SK-N-SH (cell line): ENCODE measurements at regions not wholly inside any gene's neighbourhood (a gene's known extent, or its start where the extent isn't known, plus 50 kb on each side); places are given as distances from the start of the nearest gene placed in this dataset.

Source experiments
- CTCF ChIA-PET: fragments of 300-600, 350-600 bp; formaldehyde crosslinking; extraction: SDS; loops from one replicate; lab custom pipeline; 2021; lab: Yijun Ruan, JAX
- POLR2A ChIA-PET: fragments of 350-600 bp; sonication (Branson Sonifier 250); formaldehyde crosslinking; extraction: SDS; loops from one replicate; lab custom pipeline; 2020; ENCODE audit warnings: antibody characterized with exemption, inconsistent platforms; lab: Yijun Ruan, JAX
- DNase-seq: peaks from one replicate; pipeline ENCODE4 v3.0.0; 2012
- H2AFZ ChIP-seq: fragments of 200-600 bp; sonication (generic); 2 replicates; pipeline ENCODE4 v1.8.1; 2016; ENCODE audit warnings: antibody characterized with exemption, mild to moderate bottlenecking, low read depth
- H3F3A ChIP-seq: fragments of 200-600 bp; sonication (generic); replicated peaks from 2 replicates; pipeline ENCODE3; 2016; ENCODE audit warnings: antibody characterized with exemption, mild to moderate bottlenecking; ENCODE audit not compliant: insufficient read depth
- H3K27ac ChIP-seq, 2 experiments: fragments of 200-500 bp in 1 of 2; fragments of 200-600 bp in 1 of 2; sonication (Bioruptor generic) in 1 of 2; sonication (generic), shearing (Covaris generic) in 1 of 2; 2 replicates each; pipeline versions ENCODE4 v1.5.1 to v1.6.1; 2014 to 2016; ENCODE audit warnings: low read depth in 2 of 2, inconsistent platforms in 1 of 2, low read length in 1 of 2, mild to moderate bottlenecking in 1 of 2, mixed read lengths in 1 of 2
- H3K27me3 ChIP-seq: fragments of 200-600 bp; sonication (generic), shearing (Covaris generic); 2 replicates; pipeline ENCODE4 v1.6.1; 2016; ENCODE audit warnings: mixed run types; ENCODE audit not compliant: insufficient read depth
- H3K36me3 ChIP-seq, 2 experiments: fragments of 200-500 bp in 1 of 2; fragments of 200-600 bp in 1 of 2; sonication (Bioruptor generic) in 1 of 2; sonication (generic) in 1 of 2; replicated peaks in 1 of 2; 2 replicates each; pipeline versions ENCODE3 to v1.5.1; 2014 to 2016; ENCODE audit warnings: low read length in 1 of 2, mild to moderate bottlenecking in 1 of 2; ENCODE audit not compliant: insufficient read depth in 2 of 2, control insufficient read depth in 1 of 2
- H3K4me1 ChIP-seq, 2 experiments: fragments of 200-500 bp in 1 of 2; fragments of 200-600 bp in 1 of 2; sonication (Bioruptor generic) in 1 of 2; sonication (generic), shearing (Covaris generic) in 1 of 2; 2 replicates each; pipeline versions ENCODE4 v1.5.1 to v1.6.1; 2014 to 2016; ENCODE audit warnings: low read depth in 1 of 2, low read length in 1 of 2, mixed run types in 1 of 2; ENCODE audit not compliant: insufficient read depth in 2 of 2, control insufficient read depth in 1 of 2
- H3K4me2 ChIP-seq: fragments of 200-600 bp; sonication (generic), shearing (Covaris generic); 2 replicates; pipeline ENCODE4 v1.6.1; 2017; ENCODE audit warnings: mixed run types
- H3K4me3 ChIP-seq, 2 experiments: fragments of 200-500 bp in 1 of 2; fragments of 200-600 bp in 1 of 2; sonication (Bioruptor generic) in 1 of 2; sonication (generic), shearing (Covaris generic) in 1 of 2; 2 replicates each; pipeline versions ENCODE4 v1.5.1 to v1.8.1; 2014 to 2016; ENCODE audit warnings: low read depth in 2 of 2, inconsistent platforms in 1 of 2, low read length in 1 of 2, mild to moderate bottlenecking in 1 of 2, mixed read lengths in 1 of 2, moderate library complexity in 1 of 2
- H3K79me2 ChIP-seq: fragments of 200-600 bp; sonication (generic); 2 replicates; pipeline ENCODE4 v1.8.1; 2017; ENCODE audit warnings: mild to moderate bottlenecking; ENCODE audit not compliant: insufficient read depth
- H3K9ac ChIP-seq: fragments of 200-600 bp; sonication (generic); 2 replicates; pipeline ENCODE4 v1.6.1; 2017; ENCODE audit warnings: mixed run types
- H3K9me2 ChIP-seq: fragments of 200-600 bp; sonication (generic); 2 replicates; pipeline ENCODE4 v1.6.1; 2017; ENCODE audit warnings: mixed run types
- H3K9me3 ChIP-seq: fragments of 200-600 bp; sonication (generic); 2 replicates; pipeline ENCODE4 v1.6.1; 2017; ENCODE audit warnings: mixed run types, mild to moderate bottlenecking, moderate library complexity
- H4K20me1 ChIP-seq: fragments of 200-600 bp; sonication (generic); 2 replicates; pipeline ENCODE4 v1.6.1; 2017; ENCODE audit warnings: mild to moderate bottlenecking, mixed run types; ENCODE audit not compliant: insufficient read depth
- CHD2 ChIP-seq: fragments of 150-350 bp; IDR thresholded peaks from 2 replicates; pipeline ENCODE4 v1.6.1; 2018; ENCODE audit warnings: low read length; ENCODE audit not compliant: partially characterized antibody
- CTCF ChIP-seq: fragments of 200-600 bp; sonication (generic); IDR thresholded peaks from 2 replicates; pipeline ENCODE4 v1.6.1; 2017; ENCODE audit warnings: antibody characterized with exemption, mild to moderate bottlenecking, moderate library complexity
- EP300 ChIP-seq, 2 experiments: IDR thresholded peaks; 2 replicates each; pipeline versions ENCODE4 v1.4.0 to v1.6.1; 2012; ENCODE audit warnings: borderline replicate concordance in 1 of 2, low read depth in 1 of 2, low read length in 1 of 2
- FOSL2 ChIP-seq: IDR thresholded peaks from 2 replicates; pipeline ENCODE4 v1.4.0; 2012; ENCODE audit warnings: low read depth, mild to moderate bottlenecking, moderate library complexity, borderline replicate concordance
- GABPA ChIP-seq: IDR thresholded peaks from 2 replicates; pipeline ENCODE4 v1.4.0; 2012; ENCODE audit warnings: low read depth, mild to moderate bottlenecking
- GATA2 ChIP-seq: sonication (generic); formaldehyde crosslinking; IDR thresholded peaks from 2 replicates; pipeline ENCODE4 v1.5.0; 2020; ENCODE audit warnings: mild to moderate bottlenecking, missing genetic modification reagents
- MAX ChIP-seq: IDR thresholded peaks from 2 replicates; pipeline ENCODE4 v1.4.0; 2012; ENCODE audit warnings: low read depth
- MXI1 ChIP-seq: IDR thresholded peaks from 2 replicates; pipeline ENCODE4 v1.6.1; 2012; ENCODE audit warnings: mild to moderate bottlenecking, low read depth, low read length, improper control_type of control experiment
- NFIC ChIP-seq: IDR thresholded peaks from 2 replicates; pipeline ENCODE4 v1.4.0; 2012; ENCODE audit warnings: borderline replicate concordance
- RCOR1 ChIP-seq: fragments of 150-350 bp; IDR thresholded peaks from 2 replicates; pipeline ENCODE4 v1.6.1; 2017; ENCODE audit warnings: antibody characterized with exemption, low read length
- REST ChIP-seq: IDR thresholded peaks from 2 replicates; pipeline ENCODE4 v1.6.1; 2012; ENCODE audit warnings: mild to moderate bottlenecking, low read depth, low read length, moderate library complexity
- RFX5 ChIP-seq: IDR thresholded peaks from 2 replicates; pipeline ENCODE4 v1.6.1; 2012; ENCODE audit warnings: mild to moderate bottlenecking, improper control_type of control experiment, low read length
- RXRA ChIP-seq: IDR thresholded peaks from 2 replicates; pipeline ENCODE4 v1.4.0; 2012; ENCODE audit warnings: low read depth, mild to moderate bottlenecking, borderline replicate concordance
- SIN3A ChIP-seq: IDR thresholded peaks from 2 replicates; pipeline ENCODE4 v1.6.1; 2012; ENCODE audit warnings: low read depth, mild to moderate bottlenecking, low read length, moderate library complexity, borderline replicate concordance
- SMC3 ChIP-seq: IDR thresholded peaks from 2 replicates; pipeline ENCODE4 v1.6.1; 2012; ENCODE audit warnings: low read depth, low read length, improper control_type of control experiment
- TAF1 ChIP-seq: IDR thresholded peaks from 2 replicates; pipeline ENCODE4 v1.6.1; 2012; ENCODE audit warnings: low read depth, mild to moderate bottlenecking, low read length, moderate library complexity, borderline replicate concordance
- TCF12 ChIP-seq: IDR thresholded peaks from 2 replicates; pipeline ENCODE4 v1.4.0; 2012
- USF1 ChIP-seq: IDR thresholded peaks from 2 replicates; pipeline ENCODE4 v1.4.0; 2012; ENCODE audit warnings: low read depth, borderline replicate concordance
- YY1 ChIP-seq: IDR thresholded peaks from 2 replicates; pipeline ENCODE4 v1.4.0; 2012; ENCODE audit warnings: low read depth, mild to moderate bottlenecking
- WGBS: methylation state at CpG from one replicate; pipeline ENCODE4 v1.1.6; 2017; ENCODE audit warnings: low lambda C conversion rate; 5-methylcytosine and 5-hydroxymethylcytosine counted together

GRCh38 chr7:25907214-25907613, 244.8 kb upstream of the NFE2L3 start:
- Histone ChIP-seq H4K20me1 (no peaks in the 10 kb centered on the region), H3K4me1 (no peaks in the 10 kb centered on the region), H3K9me2 (no peaks in the 10 kb centered on the region; the same call in 1 of the 2 replicates), H3K27ac (no peak overlapping the region), H3F3A (no peaks in the 10 kb centered on the region), H3K4me3 (no peak overlapping the region), H3K79me2 (no peaks in the 10 kb centered on the region), H3K9me3 (no peaks in the 10 kb centered on the region), H3K27me3 (no peaks in the 10 kb centered on the region), H2AFZ (no peak overlapping the region), H3K9ac (no peak overlapping the region), H3K36me3 (no peaks in the 10 kb centered on the region), H3K4me2 (no peak overlapping the region)
- WGBS: 47% methylated on average over 7 of the region's 7 CpGs
- POLR2A ChIA-PET: no interaction called here
- DNase-seq: no peak
- CTCF ChIA-PET: interaction anchor here (0.9 to 7.5 kb wide), 5 partner anchors 12 to 457 kb away, joined by 3 to 91 read pairs (median 8); no protein-coding TSS in a partner anchor
- TF ChIP-seq SIN3A (no peak), NFIC (no peak), RXRA (no peak), TAF1 (no peak), CHD2 (no peak), TCF12 (no peak), CTCF (no peak), FOSL2 (no peak), EP300 (IDR thresholded peaks at IDR 0.05; ENCODE audit: borderline replicate concordance in 1 of 2, low read depth in 1 of 2, low read length in 1 of 2) (no peak), MAX (no peak), RFX5 (no peak), MXI1 (no peak), SMC3 (no peak), USF1 (no peak), GATA2 (CRISPR knock-in tag) (no peak)

GRCh38 chr7:25907731-25908130, 244.3 kb upstream of the NFE2L3 start:
- Histone ChIP-seq H3K79me2 (no peaks in the 10 kb centered on the region), H3K27ac (no peak overlapping the region), H3K9me3 (no peaks in the 10 kb centered on the region), H3K9ac (no peak overlapping the region), H3K4me1 (no peaks in the 10 kb centered on the region), H3K4me2 (no peak overlapping the region)
- CTCF ChIA-PET: interaction anchor here (0.9 to 7.5 kb wide), 8 partner anchors 13 to 760 kb away, joined by 3 to 91 read pairs (median 6); no protein-coding TSS in a partner anchor
- 57% methylated on average over 5 of the region's 5 CpGs for WGBS
- no peak for TF ChIP-seq RCOR1
- TF ChIP-seq EP300 (IDR thresholded peaks at IDR 0.05; ENCODE audit: borderline replicate concordance in 1 of 2, low read depth in 1 of 2, low read length in 1 of 2): no peak
- no peak for TF ChIP-seq GABPA
- no peak for TF ChIP-seq YY1
- TF ChIP-seq SMC3: no peak
- TF ChIP-seq NFIC: no peak
- no peak for TF ChIP-seq CHD2
- TF ChIP-seq REST: no peak
- no peak for TF ChIP-seq MXI1
- TF ChIP-seq, all 33 proteins: peak for 0
- Histone ChIP-seq H3K27me3 (no peaks in the 10 kb centered on the region), H3K9me2 (no peaks in the 10 kb centered on the region; the same call in 1 of the 2 replicates), H3F3A (no peaks in the 10 kb centered on the region), H3K4me3 (no peak overlapping the region), H4K20me1 (no peaks in the 10 kb centered on the region), H3K36me3 (no peaks in the 10 kb centered on the region), H2AFZ (no peak overlapping the region)
- POLR2A ChIA-PET: no interaction called here
- no peak for DNase-seq
